ENCODE measurements at regions not wholly inside any gene's neighbourhood (a gene's known extent, or its start where the extent isn't known, plus 50 kb on each side); places are given as distances from the start of the nearest gene placed in this dataset.
"Not testable (repeated sequence)": the region's sequence is repeated elsewhere in the genome, so short reads cannot be mapped to it uniquely, and the experiment has no call there.

GRCh38 chr5:128711216-128711615 lies 173.2 kb upstream of the FBN2 start:
- Histone ChIP-seq H3K9ac (ENCODE audit: low read length) (no peak overlapping the region), H3K27ac (ENCODE audit: low read depth, low read length) (no peak overlapping the region), H4K20me1 (ENCODE audit: insufficient read depth, low read length) (no peaks in the 10 kb centered on the region), H3K36me3 (ENCODE audit: insufficient read depth, low read length) (no peaks in the 10 kb centered on the region), H3K4me2 (ENCODE audit: low read length) (no peak overlapping the region), H2AFZ (ENCODE audit: low read depth, low read length) (no peak overlapping the region), H3K79me2 (ENCODE audit: insufficient read depth, low read length) (no peaks in the 10 kb centered on the region), H3K9me3 (ENCODE audit: insufficient read depth, low read depth, low read length) (no peaks in the 10 kb centered on the region), H3K27me3 (ENCODE audit: insufficient read depth, low read length) (no peaks in the 10 kb centered on the region), H3K4me1 (ENCODE audit: insufficient read depth, low read length) (no peaks in the 10 kb centered on the region), H3K4me3 (ENCODE audit: insufficient read depth, low read depth, low read length) (no peak overlapping the region)
- Mint-ChIP-seq H3K27me3 (ENCODE audit: low read depth, unreplicated experiment) (no peaks in the 10 kb centered on the region), H3K9me3 (ENCODE audit: unreplicated experiment) (no peaks in the 10 kb centered on the region), H3K36me3 (ENCODE audit: low read depth, unreplicated experiment) (no peaks in the 10 kb centered on the region), H3K4me3 (ENCODE audit: unreplicated experiment) (no peak overlapping the region), H3K4me1 (ENCODE audit: low read depth, unreplicated experiment) (peaks cover 9% of the 10 kb centered on the region), H3K27ac (ENCODE audit: unreplicated experiment) (no peak overlapping the region)
- DNase-seq (ENCODE audit: low read depth) (no peak), FAIRE-seq (no peak)
- TF ChIP-seq EZH2 (IDR thresholded peaks at IDR 0.05; ENCODE audit: insufficient read depth, low read length), result no peak
- TF ChIP-seq, protein P1, sequence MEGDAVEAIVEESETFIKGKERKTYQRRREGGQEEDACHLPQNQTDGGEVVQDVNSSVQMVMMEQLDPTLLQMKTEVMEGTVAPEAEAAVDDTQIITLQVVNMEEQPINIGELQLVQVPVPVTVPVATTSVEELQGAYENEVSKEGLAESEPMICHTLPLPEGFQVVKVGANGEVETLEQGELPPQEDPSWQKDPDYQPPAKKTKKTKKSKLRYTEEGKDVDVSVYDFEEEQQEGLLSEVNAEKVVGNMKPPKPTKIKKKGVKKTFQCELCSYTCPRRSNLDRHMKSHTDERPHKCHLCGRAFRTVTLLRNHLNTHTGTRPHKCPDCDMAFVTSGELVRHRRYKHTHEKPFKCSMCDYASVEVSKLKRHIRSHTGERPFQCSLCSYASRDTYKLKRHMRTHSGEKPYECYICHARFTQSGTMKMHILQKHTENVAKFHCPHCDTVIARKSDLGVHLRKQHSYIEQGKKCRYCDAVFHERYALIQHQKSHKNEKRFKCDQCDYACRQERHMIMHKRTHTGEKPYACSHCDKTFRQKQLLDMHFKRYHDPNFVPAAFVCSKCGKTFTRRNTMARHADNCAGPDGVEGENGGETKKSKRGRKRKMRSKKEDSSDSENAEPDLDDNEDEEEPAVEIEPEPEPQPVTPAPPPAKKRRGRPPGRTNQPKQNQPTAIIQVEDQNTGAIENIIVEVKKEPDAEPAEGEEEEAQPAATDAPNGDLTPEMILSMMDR (IDR thresholded peaks at IDR 0.05; ENCODE audit: insufficient read depth, low read depth, low read length), result no peak

DNA sequence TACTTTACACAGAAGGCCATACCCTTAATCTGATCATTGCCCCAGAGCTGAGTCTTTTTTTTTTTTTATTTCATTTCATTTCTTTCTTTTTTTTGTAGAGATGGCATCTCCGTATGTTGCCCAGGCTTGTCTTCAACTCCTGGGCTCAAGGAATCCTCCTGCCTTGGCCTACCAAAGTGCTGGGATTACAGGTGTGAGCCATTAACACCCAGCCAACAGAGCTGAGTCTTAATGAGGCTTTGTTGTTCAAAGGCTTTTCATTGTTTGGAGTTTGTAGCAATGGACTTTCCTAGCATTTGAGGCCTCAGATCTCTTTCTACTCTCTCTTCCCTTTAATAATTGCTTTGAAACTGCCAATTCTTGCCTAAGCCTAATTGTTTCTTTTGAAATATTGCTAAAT lies 176.5 kb upstream of the FBN2 start:
- Histone ChIP-seq H3K27ac (ENCODE audit: low read depth, low read length) (no peak overlapping the region), H3K9me3 (ENCODE audit: insufficient read depth, low read depth, low read length) (no peaks in the 10 kb centered on the region), H2AFZ (ENCODE audit: low read depth, low read length) (no peak overlapping the region), H3K4me2 (ENCODE audit: low read length) (no peak overlapping the region), H3K36me3 (ENCODE audit: insufficient read depth, low read length) (no peaks in the 10 kb centered on the region), H3K9ac (ENCODE audit: low read length) (no peak overlapping the region), H4K20me1 (ENCODE audit: insufficient read depth, low read length) (no peaks in the 10 kb centered on the region), H3K79me2 (ENCODE audit: insufficient read depth, low read length) (no peaks in the 10 kb centered on the region), H3K4me1 (ENCODE audit: insufficient read depth, low read length) (no peaks in the 10 kb centered on the region), H3K4me3 (ENCODE audit: insufficient read depth, low read depth, low read length) (no peak overlapping the region), H3K27me3 (ENCODE audit: insufficient read depth, low read length) (no peaks in the 10 kb centered on the region)
- Mint-ChIP-seq H3K27ac (ENCODE audit: unreplicated experiment) (no peak overlapping the region), H3K27me3 (ENCODE audit: low read depth, unreplicated experiment) (no peaks in the 10 kb centered on the region), H3K36me3 (ENCODE audit: low read depth, unreplicated experiment) (no peaks in the 10 kb centered on the region), H3K4me3 (ENCODE audit: unreplicated experiment) (no peak overlapping the region), H3K9me3 (ENCODE audit: unreplicated experiment) (no peaks in the 10 kb centered on the region), H3K4me1 (ENCODE audit: low read depth, unreplicated experiment) (peaks cover 5% of the 10 kb centered on the region)
- DNase-seq (ENCODE audit: low read depth), result no peak
- no peak for TF ChIP-seq EZH2 (IDR thresholded peaks at IDR 0.05; ENCODE audit: insufficient read depth, low read length)
- TF ChIP-seq, protein P1 (IDR thresholded peaks at IDR 0.05; ENCODE audit: insufficient read depth, low read depth, low read length), result no peak
- FAIRE-seq, result no peak

- H3K36me3 Mint-ChIP-seq (ENCODE audit: low read depth, unreplicated experiment), result no peaks in the 10 kb centered on the region
- H3K9ac ChIP-seq (ENCODE audit: low read length), result no peak overlapping the region
- no peaks in the 10 kb centered on the region for H4K20me1 ChIP-seq (ENCODE audit: insufficient read depth, low read length)
- no peak for DNase-seq (ENCODE audit: low read depth)
- H3K4me2 ChIP-seq (ENCODE audit: low read length), result no peak overlapping the region
- H3K79me2 ChIP-seq (ENCODE audit: insufficient read depth, low read length), result no peaks in the 10 kb centered on the region
- no peaks in the 10 kb centered on the region for H3K9me3 ChIP-seq (ENCODE audit: insufficient read depth, low read depth, low read length)
- no peak overlapping the region for H3K27ac Mint-ChIP-seq (ENCODE audit: unreplicated experiment)
- H3K27me3 Mint-ChIP-seq (ENCODE audit: low read depth, unreplicated experiment), result no peaks in the 10 kb centered on the region
- no peak for FAIRE-seq
- no peak overlapping the region for H3K4me3 Mint-ChIP-seq (ENCODE audit: unreplicated experiment)
- no peaks in the 10 kb centered on the region for H3K27me3 ChIP-seq (ENCODE audit: insufficient read depth, low read length)
- no peak overlapping the region for H3K27ac ChIP-seq (ENCODE audit: low read depth, low read length)
- H3K9me3 Mint-ChIP-seq (ENCODE audit: unreplicated experiment), result no peaks in the 10 kb centered on the region
- TF ChIP-seq EZH2 (IDR thresholded peaks at IDR 0.05; ENCODE audit: insufficient read depth, low read length), result no peak
- TF ChIP-seq, protein P1 (IDR thresholded peaks at IDR 0.05; ENCODE audit: insufficient read depth, low read depth, low read length), result no peak
- no peaks in the 10 kb centered on the region for H3K36me3 ChIP-seq (ENCODE audit: insufficient read depth, low read length)
- no peaks in the 10 kb centered on the region for H3K4me1 ChIP-seq (ENCODE audit: insufficient read depth, low read length)
- no peaks in the 10 kb centered on the region for H3K4me1 Mint-ChIP-seq (ENCODE audit: low read depth, unreplicated experiment)
- no peak overlapping the region for H3K4me3 ChIP-seq (ENCODE audit: insufficient read depth, low read depth, low read length)
- H2AFZ ChIP-seq (ENCODE audit: low read depth, low read length), result no peak overlapping the region
Observed at GRCh38 chr5:128722551-128722950, 184.5 kb upstream of the FBN2 start.

DNA sequence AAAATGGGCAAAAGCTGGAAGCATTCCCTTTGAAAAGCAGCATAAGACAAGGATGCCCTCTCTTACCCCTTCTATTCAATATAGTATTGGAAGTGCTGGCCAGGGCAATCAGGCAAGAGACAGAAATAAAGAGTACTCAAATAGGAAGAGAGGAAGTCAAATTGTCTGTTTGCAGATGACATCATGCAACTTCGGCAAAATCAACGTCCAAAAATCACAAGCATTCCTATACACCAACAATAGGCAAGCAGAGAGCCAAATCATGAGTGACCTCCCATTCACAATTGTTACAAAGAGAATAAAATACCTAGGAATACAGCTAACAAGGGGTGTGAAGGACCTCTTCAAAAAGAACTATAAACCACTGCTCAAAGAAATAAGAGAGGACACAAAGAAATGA lies 192.0 kb upstream of the FBN2 start:
- H3K4me3 Mint-ChIP-seq (ENCODE audit: unreplicated experiment); H3K4me1 ChIP-seq (ENCODE audit: insufficient read depth, low read length); H4K20me1 ChIP-seq (ENCODE audit: insufficient read depth, low read length); H3K4me1 Mint-ChIP-seq (ENCODE audit: low read depth, unreplicated experiment); H3K27ac Mint-ChIP-seq (ENCODE audit: unreplicated experiment); H2AFZ ChIP-seq (ENCODE audit: low read depth, low read length); H3K4me3 ChIP-seq (ENCODE audit: insufficient read depth, low read depth, low read length); H3K9me3 Mint-ChIP-seq (ENCODE audit: unreplicated experiment); H3K36me3 Mint-ChIP-seq (ENCODE audit: low read depth, unreplicated experiment); H3K27me3 Mint-ChIP-seq (ENCODE audit: low read depth, unreplicated experiment); DNase-seq (ENCODE audit: low read depth); H3K79me2 ChIP-seq (ENCODE audit: insufficient read depth, low read length); H3K27ac ChIP-seq (ENCODE audit: low read depth, low read length); FAIRE-seq; H3K27me3 ChIP-seq (ENCODE audit: insufficient read depth, low read length); H3K36me3 ChIP-seq (ENCODE audit: insufficient read depth, low read length); H3K9ac ChIP-seq (ENCODE audit: low read length); H3K9me3 ChIP-seq (ENCODE audit: insufficient read depth, low read depth, low read length); H3K4me2 ChIP-seq (ENCODE audit: low read length): not testable (repeated sequence)
